HFFc6 (cell line): ENCODE measurements at regions not wholly inside any gene's neighbourhood (a gene's known extent, or its start where the extent isn't known, plus 50 kb on each side); places are given as distances from the start of the nearest gene placed in this dataset.
A peak's percentile ranks its signal among the peaks of the same experiment; 100 is the strongest.

Experiments
- DNase-seq: peaks from one replicate; pipeline ENCODE4 v3.0.0-alpha.2; 2018
- H3K27ac Mint-ChIP-seq: 2 replicates; pipeline ENCODE4 v1.8.0; 2020; ENCODE audit warnings: mild to moderate bottlenecking, mixed read lengths
- H3K27me3 Mint-ChIP-seq: 2 replicates; pipeline ENCODE4 v1.8.0; 2021; ENCODE audit warnings: mild to moderate bottlenecking, moderate library complexity, mixed read lengths; ENCODE audit not compliant: insufficient read depth
- H3K36me3 Mint-ChIP-seq: 2 replicates; pipeline ENCODE4 v1.8.0; 2021; ENCODE audit warnings: low read depth, mixed read lengths
- H3K4me1 Mint-ChIP-seq: 2 replicates; pipeline ENCODE4 v1.8.0; 2020; ENCODE audit warnings: low read depth, mixed read lengths
- H3K4me3 Mint-ChIP-seq: 2 replicates; pipeline ENCODE4 v1.8.0; 2020; ENCODE audit warnings: mild to moderate bottlenecking, moderate library complexity, mixed read lengths
- H3K9me3 Mint-ChIP-seq: 2 replicates; pipeline ENCODE4 v1.8.0; 2020; ENCODE audit warnings: mild to moderate bottlenecking, mixed read lengths
- TF ChIP-seq, protein P1 (sequence below): fragments of 200-600 bp; sonication (generic); IDR thresholded peaks from 2 replicates; pipeline ENCODE4 v1.5.0; 2021; ENCODE audit warnings: antibody characterized with exemption, mild to moderate bottlenecking

DNA sequence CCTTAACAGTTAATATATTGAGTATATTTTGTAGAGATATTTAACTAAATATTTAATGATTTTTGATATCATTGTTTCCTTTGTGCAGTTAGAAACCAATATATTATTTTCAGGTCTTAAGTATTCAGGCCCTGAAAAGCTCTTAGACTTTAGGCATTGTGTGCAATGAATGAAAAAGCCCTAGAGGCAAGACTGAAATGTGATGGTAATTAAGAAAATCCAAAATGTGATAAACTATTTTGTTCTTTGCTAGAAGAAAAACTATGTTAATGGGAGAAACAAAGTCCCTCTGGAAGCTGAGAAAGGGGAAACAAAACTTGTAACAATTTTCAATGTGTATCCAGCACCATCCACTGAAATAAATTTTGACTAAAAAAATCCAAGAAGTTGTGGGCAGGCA lies 54.6 kb upstream of the SSR3 start:
- Mint-ChIP-seq H3K4me1 (peaks cover 56% of the 10 kb centered on the region), H3K4me3 (peak overlapping the region; percentile 64; the same call in 1 of the 2 replicates), H3K9me3 (no peaks in the 10 kb centered on the region), H3K27ac (no peak overlapping the region), H3K36me3 (no peaks in the 10 kb centered on the region), H3K27me3 (no peaks in the 10 kb centered on the region)
- DNase-seq: no peak
- TF ChIP-seq, protein P1, sequence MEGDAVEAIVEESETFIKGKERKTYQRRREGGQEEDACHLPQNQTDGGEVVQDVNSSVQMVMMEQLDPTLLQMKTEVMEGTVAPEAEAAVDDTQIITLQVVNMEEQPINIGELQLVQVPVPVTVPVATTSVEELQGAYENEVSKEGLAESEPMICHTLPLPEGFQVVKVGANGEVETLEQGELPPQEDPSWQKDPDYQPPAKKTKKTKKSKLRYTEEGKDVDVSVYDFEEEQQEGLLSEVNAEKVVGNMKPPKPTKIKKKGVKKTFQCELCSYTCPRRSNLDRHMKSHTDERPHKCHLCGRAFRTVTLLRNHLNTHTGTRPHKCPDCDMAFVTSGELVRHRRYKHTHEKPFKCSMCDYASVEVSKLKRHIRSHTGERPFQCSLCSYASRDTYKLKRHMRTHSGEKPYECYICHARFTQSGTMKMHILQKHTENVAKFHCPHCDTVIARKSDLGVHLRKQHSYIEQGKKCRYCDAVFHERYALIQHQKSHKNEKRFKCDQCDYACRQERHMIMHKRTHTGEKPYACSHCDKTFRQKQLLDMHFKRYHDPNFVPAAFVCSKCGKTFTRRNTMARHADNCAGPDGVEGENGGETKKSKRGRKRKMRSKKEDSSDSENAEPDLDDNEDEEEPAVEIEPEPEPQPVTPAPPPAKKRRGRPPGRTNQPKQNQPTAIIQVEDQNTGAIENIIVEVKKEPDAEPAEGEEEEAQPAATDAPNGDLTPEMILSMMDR: no peak

DNA sequence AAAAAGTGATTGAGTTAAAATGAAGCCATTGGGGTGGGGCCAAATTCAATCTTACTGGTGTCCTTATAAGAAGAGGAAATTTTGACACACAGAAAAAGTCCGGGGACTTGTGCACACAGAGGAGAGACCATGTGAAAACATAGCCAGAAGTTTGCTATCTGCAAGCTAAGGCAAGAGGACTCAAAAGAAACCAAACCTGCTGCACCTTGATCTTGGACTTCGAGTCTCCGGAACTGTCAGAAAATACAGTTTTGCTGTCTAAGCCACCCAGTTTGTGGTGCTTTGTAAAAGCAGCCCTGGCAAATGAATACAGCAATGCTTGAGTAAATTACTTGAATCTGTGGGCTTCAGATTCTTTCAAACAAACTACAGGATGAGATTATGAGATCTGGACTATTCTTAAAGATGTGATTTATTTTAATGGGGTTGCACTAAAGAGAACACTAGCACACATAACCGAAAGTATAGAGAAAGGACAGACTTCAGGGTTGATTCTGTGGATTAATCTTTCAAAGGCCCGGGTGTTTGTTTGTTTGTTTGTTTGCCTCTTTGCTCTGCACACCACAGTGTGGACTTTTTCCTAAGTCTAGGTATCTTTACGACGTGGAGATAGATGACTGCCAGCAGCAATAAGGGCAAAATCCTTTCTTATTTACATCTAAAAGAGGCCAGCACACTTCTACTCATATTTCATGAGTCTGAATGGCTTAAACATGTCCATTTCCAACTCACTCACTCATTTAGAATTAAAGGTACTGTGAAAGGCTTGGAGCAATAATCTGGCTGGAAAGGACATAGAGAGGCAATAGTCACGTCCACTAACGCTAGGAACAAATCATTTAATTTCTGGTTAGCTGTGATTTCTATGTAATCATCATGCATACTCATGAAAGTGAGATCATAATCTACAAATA lies 53.9 kb upstream of the SSR3 start:
- H3K27ac Mint-ChIP-seq: peak overlapping the region; percentile 20; the same call in 1 of the 2 replicates
- no peaks in the 10 kb centered on the region for H3K36me3 Mint-ChIP-seq
- peaks cover 50% of the 10 kb centered on the region for H3K4me1 Mint-ChIP-seq
- peak overlapping the region; percentile 78 for H3K4me3 Mint-ChIP-seq
- H3K27me3 Mint-ChIP-seq: no peaks in the 10 kb centered on the region
- TF ChIP-seq, protein P1: no peak
- H3K9me3 Mint-ChIP-seq: no peaks in the 10 kb centered on the region
- DNase-seq: no peak

DNA sequence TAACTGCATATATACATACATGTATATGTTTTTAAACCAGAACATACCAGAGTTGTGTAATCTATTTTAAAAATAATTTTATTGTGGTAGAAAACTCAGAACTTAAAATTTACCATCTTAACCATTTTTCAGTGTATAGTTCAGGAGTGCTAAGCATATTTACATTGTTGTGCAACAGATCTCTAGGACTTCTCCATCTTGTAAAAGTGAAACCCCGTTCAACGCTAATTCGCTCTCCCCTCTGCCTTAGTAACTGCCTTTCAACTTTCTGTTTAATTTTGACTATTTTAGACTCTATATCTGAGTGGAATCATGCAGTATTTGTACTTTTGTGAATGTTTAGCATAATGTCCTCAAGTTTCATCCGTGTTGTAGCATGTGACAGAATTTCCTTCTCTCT lies 51.8 kb upstream of the SSR3 start:
- Mint-ChIP-seq H3K27ac (peak overlapping the region; percentile 100), H3K9me3 (no peaks in the 10 kb centered on the region), H3K4me1 (peaks cover 62% of the 10 kb centered on the region), H3K4me3 (peak overlapping the region; percentile 86; the same call in 1 of the 2 replicates), H3K36me3 (no peaks in the 10 kb centered on the region), H3K27me3 (no peaks in the 10 kb centered on the region; the same call in 1 of the 2 replicates)
- TF ChIP-seq, protein P1: no peak
- DNase-seq: no peak

DNA sequence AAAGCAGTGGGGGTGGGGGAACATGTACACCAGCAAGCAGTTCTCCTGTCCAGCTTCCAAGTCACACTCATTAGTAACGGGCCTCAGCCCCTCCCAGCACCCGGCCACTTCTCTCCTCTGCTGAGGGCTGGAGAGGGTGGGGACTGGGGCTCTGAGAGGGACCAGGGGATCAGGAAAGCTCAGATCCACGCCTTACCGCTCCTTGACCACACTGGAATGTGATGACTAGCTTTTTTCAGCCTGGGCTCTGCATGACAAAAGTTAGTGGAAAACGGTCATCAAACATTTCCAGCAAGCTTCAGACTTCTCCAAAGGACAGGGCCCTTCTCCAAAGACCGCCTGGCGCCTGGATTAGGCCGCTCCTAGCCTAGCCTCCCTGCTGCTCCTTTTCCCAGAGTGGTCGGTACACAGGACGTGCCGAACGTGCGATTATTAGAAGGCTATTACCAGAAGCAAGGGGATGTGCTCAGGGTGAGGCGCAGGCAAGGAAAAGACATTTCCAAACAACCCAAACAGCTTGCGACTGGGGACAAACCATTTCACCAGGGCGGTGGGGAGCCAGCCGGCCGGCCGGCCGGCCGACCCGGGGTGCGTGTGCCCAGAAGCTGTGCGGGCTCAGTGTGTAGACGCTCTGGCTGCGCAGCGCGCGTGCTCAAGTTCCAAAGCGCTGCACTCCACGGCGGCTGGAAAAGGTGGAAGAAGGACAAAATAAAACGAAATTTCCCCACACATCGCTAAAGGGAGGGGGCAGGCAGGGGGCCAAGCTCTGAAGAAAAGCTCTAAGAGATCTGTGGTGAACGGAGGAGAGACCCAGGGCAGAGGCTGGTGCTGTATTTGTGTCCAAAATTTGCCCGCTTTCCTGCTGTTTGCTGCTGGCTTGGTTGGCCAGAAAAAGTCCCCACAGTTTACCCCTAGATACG lies 51.0 kb upstream of the SSR3 start:
- Mint-ChIP-seq H3K27ac (peak overlapping the region; percentile 100), H3K27me3 (no peaks in the 10 kb centered on the region; the same call in 1 of the 2 replicates), H3K4me1 (peaks cover 62% of the 10 kb centered on the region), H3K9me3 (no peaks in the 10 kb centered on the region), H3K4me3 (peak overlapping the region; percentile 86), H3K36me3 (no peaks in the 10 kb centered on the region)
- TF ChIP-seq, protein P1: no peak
- peak; percentile 83 for DNase-seq

DNA sequence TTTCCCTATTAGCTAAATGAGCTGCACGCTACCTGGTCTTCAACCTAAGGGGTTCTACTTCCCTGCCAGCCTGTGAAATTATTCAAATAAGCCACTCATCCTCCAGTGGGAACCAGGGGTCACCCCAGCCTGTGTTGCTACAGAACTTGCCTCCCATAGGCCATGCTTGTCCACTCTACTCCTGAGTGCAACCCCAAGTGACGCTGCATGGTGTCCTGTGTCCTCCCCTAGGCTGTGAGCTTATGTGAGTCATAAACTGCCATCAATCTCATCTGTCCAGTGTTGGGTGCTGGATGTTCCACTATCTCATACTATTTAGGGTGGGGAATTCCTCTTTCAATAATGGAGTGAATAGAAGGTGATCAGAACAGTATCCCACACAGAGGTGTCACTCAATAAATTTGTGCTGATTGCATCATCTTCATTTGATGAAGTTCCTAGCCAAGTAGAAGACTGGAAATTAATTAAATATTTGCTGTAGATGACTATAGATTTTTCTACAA lies 49.8 kb upstream of the SSR3 start:
- no peak for DNase-seq
- TF ChIP-seq, protein P1: no peak
- Mint-ChIP-seq H3K4me1 (peaks cover 55% of the 10 kb centered on the region), H3K9me3 (no peaks in the 10 kb centered on the region), H3K36me3 (no peaks in the 10 kb centered on the region), H3K4me3 (no peak overlapping the region), H3K27ac (no peak overlapping the region), H3K27me3 (no peaks in the 10 kb centered on the region; the same call in 1 of the 2 replicates)
